NT2/D1 (cell line): ENCODE measurements at regions not wholly inside any gene's neighbourhood (a gene's known extent, or its start where the extent isn't known, plus 50 kb on each side); places are given as distances from the start of the nearest gene placed in this dataset.

Source experiments
- SUZ12 ChIP-seq: IDR thresholded peaks from 2 replicates; pipeline ENCODE4 v1.6.1; 2011; ENCODE audit not compliant: insufficient read length, insufficient read depth; ENCODE audit errors: extremely low read depth
- YY1 ChIP-seq: IDR thresholded peaks from 2 replicates; pipeline ENCODE4 v1.6.1; 2011; ENCODE audit not compliant: insufficient read length, insufficient read depth
- ZNF274 ChIP-seq: IDR thresholded peaks from 2 replicates; pipeline ENCODE4 v1.6.1; 2011; ENCODE audit warnings: mild to moderate bottlenecking, low read depth, low read length

DNA sequence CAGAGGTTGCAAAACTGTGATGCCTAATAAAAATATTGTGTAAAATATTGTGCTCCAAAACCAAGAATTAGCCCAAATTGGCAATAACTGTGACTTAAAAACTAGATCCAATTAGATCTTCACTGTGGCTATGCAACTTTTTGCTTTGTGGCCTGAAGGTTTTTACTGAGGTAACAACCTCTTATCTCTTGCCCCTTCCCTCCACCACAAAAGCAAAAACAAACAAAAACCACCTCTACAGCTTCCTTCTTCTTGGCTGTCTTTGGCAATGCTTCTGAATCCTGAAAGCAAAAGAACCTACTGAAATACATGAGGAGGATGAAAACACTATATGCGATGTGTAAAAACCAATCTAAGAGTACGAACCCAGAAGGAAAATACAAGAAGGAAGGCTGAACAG, 226.7 kb upstream of the MBL2 start:
- TF ChIP-seq ZNF274 (no peak), SUZ12 (no peak), YY1 (no peak)
